Endothelial cell of umbilical vein (primary cell): ENCODE measurements at regions not wholly inside any gene's neighbourhood (a gene's known extent, or its start where the extent isn't known, plus 50 kb on each side); places are given as distances from the start of the nearest gene placed in this dataset.

Experiments used
- BruUV-seq: library from RNA; stranded (reverse); fragments of 400-500 nt; replicated peaks from 2 replicates; lab custom pipeline; 2021; lab: Mats Ljungman, UMichigan
- CTCF ChIA-PET: fragments of 300-600, 350-600 bp; sonication (Branson Sonifier 250); formaldehyde crosslinking; loops from one replicate; lab custom pipeline; 2021; ENCODE audit warnings: antibody characterized with exemption, inconsistent platforms; lab: Charles Lee
- POLR2A ChIA-PET: fragments of 300-600, 350-600 bp; sonication (Branson Sonifier 250); formaldehyde crosslinking; loops from one replicate; lab custom pipeline; 2021; ENCODE audit warnings: antibody characterized with exemption, inconsistent platforms; lab: Charles Lee
- DNase-seq: peaks from one replicate; pipeline ENCODE4 v3.0.0-alpha.2; 2011; ENCODE audit warnings: low read depth, low spot score
- FAIRE-seq: peaks from 2 replicates; lab custom pipeline; 2011; peaks lifted over from hg19 to GRCh38; lab: Jason Lieb, UNC
- H2AFZ ChIP-seq: 2 replicates; pipeline ENCODE4 v1.6.0; 2012; ENCODE audit warnings: low read depth, low read length, control low read depth, inconsistent platforms
- H3K27ac ChIP-seq: 2 replicates; pipeline ENCODE4 v1.5.1; 2011; ENCODE audit warnings: low read depth, mild to moderate bottlenecking, control low read depth, low read length, moderate library complexity; ENCODE audit not compliant: insufficient read depth
- H3K27me3 ChIP-seq, 2 experiments: 2 replicates each; pipeline versions ENCODE4 v1.6.0 to v1.6.1; 2011; ENCODE audit warnings: low read length in 2 of 2, mixed read lengths in 1 of 2; ENCODE audit not compliant: control insufficient read depth in 2 of 2, insufficient read depth in 2 of 2
- H3K36me3 ChIP-seq, 2 experiments: 2 replicates in 1 of 2; 3 replicates in 1 of 2; pipeline ENCODE4 v1.5.1; 2011; ENCODE audit warnings: low read length in 2 of 2, mild to moderate bottlenecking in 1 of 2, moderate library complexity in 1 of 2; ENCODE audit not compliant: control insufficient read depth in 2 of 2, insufficient read depth in 2 of 2; ENCODE audit errors: extremely low read depth in 1 of 2
- H3K4me1 ChIP-seq: 3 replicates; pipeline ENCODE4 v1.5.1; 2011; ENCODE audit warnings: mild to moderate bottlenecking, low read length; ENCODE audit not compliant: control insufficient read depth, insufficient read depth; ENCODE audit errors: extremely low read depth
- H3K4me2 ChIP-seq: 2 replicates; pipeline ENCODE4 v1.6.1; 2011; ENCODE audit warnings: low read length, control low read depth, mixed read lengths; ENCODE audit not compliant: insufficient read depth
- H3K4me3 ChIP-seq, 3 experiments: fragments of 200-600 bp in 1 of 3; sonication (generic), shearing (Covaris generic) in 1 of 3; replicated peaks in 1 of 3; 2 replicates each; pipeline ENCODE4 v1.5.1; 2011 to 2016; ENCODE audit warnings: control low read depth in 3 of 3, low read length in 3 of 3, mild to moderate bottlenecking in 2 of 3, inconsistent platforms in 1 of 3, low read depth in 1 of 3, moderate library complexity in 1 of 3; ENCODE audit not compliant: insufficient read depth in 1 of 3
- H3K79me2 ChIP-seq: 2 replicates; pipeline ENCODE4 v1.6.0; 2012; ENCODE audit warnings: low read length, inconsistent platforms; ENCODE audit not compliant: control insufficient read depth, insufficient read depth
- H3K9ac ChIP-seq: replicated peaks from 2 replicates; pipeline ENCODE3; 2011; ENCODE audit warnings: low read length, control low read depth; ENCODE audit not compliant: insufficient read depth; ENCODE audit errors: extremely low read depth
- H3K9me1 ChIP-seq: replicated peaks from 3 replicates; pipeline ENCODE4 v1.6.0; 2011; ENCODE audit warnings: mild to moderate bottlenecking, low read length; ENCODE audit not compliant: control insufficient read depth, insufficient read depth; ENCODE audit errors: extremely low read depth
- H3K9me3 ChIP-seq: replicated peaks from 2 replicates; pipeline ENCODE4 v1.5.1; 2012; ENCODE audit warnings: low read length, inconsistent platforms; ENCODE audit not compliant: control insufficient read depth, insufficient read depth
- H4K20me1 ChIP-seq: replicated peaks from 2 replicates; pipeline ENCODE3; 2011; ENCODE audit warnings: mild to moderate bottlenecking, low read length; ENCODE audit not compliant: control insufficient read depth, insufficient read depth; ENCODE audit errors: extremely low read depth
- CTCF ChIP-seq, 2 donors: IDR thresholded peaks; 1 replicate in 1 of 2; 2 replicates in 1 of 2; pipeline ENCODE4 v1.5.1; 2011; ENCODE audit warnings: low read length in 2 of 2, mild to moderate bottlenecking in 2 of 2, moderate library complexity in 2 of 2, control low read depth in 1 of 2, inconsistent platforms in 1 of 2, low read depth in 1 of 2; ENCODE audit not compliant: insufficient read depth in 1 of 2; ENCODE audit errors: extremely low read depth in 1 of 2
- FOS ChIP-seq: IDR thresholded peaks from 2 replicates; pipeline ENCODE4 v1.6.1; 2011; ENCODE audit warnings: mild to moderate bottlenecking, low read length, moderate library complexity, borderline replicate concordance; ENCODE audit not compliant: insufficient read depth
- POLR2A ChIP-seq: IDR thresholded peaks from 2 replicates; pipeline ENCODE4 v1.6.1; 2012; ENCODE audit warnings: low read depth, mild to moderate bottlenecking, control low read depth, low read length
- dilution Hi-C: fragments of 300-500 bp; cut with MboI; formaldehyde crosslinking; loops from one replicate; pipeline ENCODE4 v1.15.0; 2019; ENCODE audit warnings: low sequenced_read_pairs; ENCODE audit not compliant: extremely low pct_ligation_motif_present
- intact Hi-C: fragments of 100-400 bp; cut with micrococcal nuclease; formaldehyde crosslinking; loops from one replicate; pipeline ENCODE4 v1.10.0; 2022
- TF ChIP-seq, protein P1 (sequence below): IDR thresholded peaks from 2 replicates; pipeline ENCODE4 v1.6.1; 2011; ENCODE audit not compliant: insufficient read depth, insufficient read length

- DNase-seq (no peak), FAIRE-seq (no peak)
- H4K20me1 ChIP-seq: no peaks in the 10 kb centered on the region
- dilution Hi-C loops: no loop called here
- no peaks in the 10 kb centered on the region for H3K36me3 ChIP-seq
- ChIA-PET CTCF (interaction anchor here (0.9 to 2.0 kb wide), 2 partner anchors 12 to 74 kb away, joined by 3 to 5 read pairs; no protein-coding TSS in a partner anchor), POLR2A (no interaction called here)
- H3K9ac ChIP-seq: no peak overlapping the region
- H3K9me3 ChIP-seq: no peaks in the 10 kb centered on the region
- intact Hi-C loops: no loop called here
- no TSS peak for BruUV-seq
- no peak for TF ChIP-seq POLR2A
- TF ChIP-seq CTCF (IDR thresholded peaks at IDR 0.05; ENCODE audit: extremely low read depth in 1 of 2, insufficient read depth in 1 of 2, low read depth in 1 of 2, low read length in 2 of 2): no peak
- no peak overlapping the region for H2AFZ ChIP-seq
- no peaks in the 10 kb centered on the region for H3K4me1 ChIP-seq
- no peak overlapping the region for H3K4me2 ChIP-seq
- no peak overlapping the region for H3K27ac ChIP-seq
- H3K9me1 ChIP-seq: no peaks in the 10 kb centered on the region
- no peaks in the 10 kb centered on the region for H3K79me2 ChIP-seq
- H3K4me3 ChIP-seq: no peak overlapping the region
- H3K27me3 ChIP-seq: peaks cover 0 to 5% of the 10 kb centered on the region in 2 experiments
Observed at GRCh38 chr11:109926941-109927340, 166.3 kb upstream of the ZC3H12C start.

DNA sequence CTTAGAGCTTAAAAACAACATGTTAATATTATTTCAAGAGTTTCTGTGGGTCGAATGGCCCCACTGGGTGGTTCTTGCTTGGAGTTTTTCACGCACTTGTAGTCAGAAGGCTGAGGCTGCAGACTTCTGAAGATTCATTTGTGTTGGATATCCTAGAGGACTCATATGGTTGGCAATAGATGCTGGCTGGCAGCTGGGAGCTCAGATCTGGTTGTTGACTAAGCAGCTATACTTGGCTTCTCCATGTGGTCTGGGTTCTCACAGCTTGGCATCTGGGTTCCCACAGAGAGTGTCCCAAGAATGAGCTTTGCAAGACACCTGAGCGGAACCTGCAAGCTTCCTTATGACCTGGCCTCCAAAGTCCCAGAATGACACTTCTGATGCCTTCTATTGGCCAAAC lies 163.9 kb upstream of the ZC3H12C start:
- Histone ChIP-seq H3K27ac (no peak overlapping the region), H3K36me3 (no peaks in the 10 kb centered on the region), H4K20me1 (no peaks in the 10 kb centered on the region), H3K4me2 (no peak overlapping the region), H3K9me1 (no peaks in the 10 kb centered on the region), H3K9me3 (no peaks in the 10 kb centered on the region), H3K27me3 (peaks cover 0 to 5% of the 10 kb centered on the region in 2 experiments), H3K79me2 (no peaks in the 10 kb centered on the region), H3K4me1 (no peaks in the 10 kb centered on the region), H3K9ac (no peak overlapping the region), H3K4me3 (no peak overlapping the region), H2AFZ (no peak overlapping the region)
- dilution Hi-C loops: no loop called here
- BruUV-seq: no TSS peak
- CTCF ChIA-PET: interaction anchor here (2.7 kb wide), 1 partner anchor 10 kb away, joined by 10 read pairs; no protein-coding TSS in a partner anchor
- POLR2A ChIA-PET: no interaction called here
- TF ChIP-seq CTCF (IDR thresholded peaks at IDR 0.05; ENCODE audit: extremely low read depth in 1 of 2, insufficient read depth in 1 of 2, low read depth in 1 of 2, low read length in 2 of 2) (no peak), FOS (no peak)
- TF ChIP-seq, protein P1, sequence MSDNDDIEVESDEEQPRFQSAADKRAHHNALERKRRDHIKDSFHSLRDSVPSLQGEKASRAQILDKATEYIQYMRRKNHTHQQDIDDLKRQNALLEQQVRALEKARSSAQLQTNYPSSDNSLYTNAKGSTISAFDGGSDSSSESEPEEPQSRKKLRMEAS: no peak
- intact Hi-C loops: no loop called here
- DNase-seq: no peak
- no peak for FAIRE-seq
